CD4-positive, alpha-beta memory T cell (primary cell): ENCODE measurements at regions not wholly inside any gene's neighbourhood (a gene's known extent, or its start where the extent isn't known, plus 50 kb on each side); places are given as distances from the start of the nearest gene placed in this dataset.
"Not testable (repeated sequence)": the region's sequence is repeated elsewhere in the genome, so short reads cannot be mapped to it uniquely, and the experiment has no call there.

Experiments used
- CTCF ChIA-PET: fragments of 350-600 bp; sonication (Branson Sonifier 250); formaldehyde crosslinking; loops from one replicate; lab custom pipeline; 2021; ENCODE audit warnings: inconsistent platforms; ENCODE audit not compliant: partially characterized antibody; lab: Charles Lee
- POLR2A ChIA-PET: fragments of 350-600 bp; sonication (Branson Sonifier 250); formaldehyde crosslinking; loops from one replicate; lab custom pipeline; 2021; ENCODE audit not compliant: partially characterized antibody; lab: Charles Lee
- DNase-seq, 5 donors: peaks; one replicate each; pipeline versions ENCODE4 v3.0.0 to v3.0.0-alpha.2; 2020 to 2022; ENCODE audit warnings: mixed read lengths in 1 of 5
- H3K27ac ChIP-seq: one replicate; pipeline ENCODE4 v1.7.0; 2013; ENCODE audit warnings: low read depth, low read length
- H3K27me3 ChIP-seq: 2 replicates; pipeline ENCODE4 v1.7.0; 2013; ENCODE audit warnings: mild to moderate bottlenecking, low read length, moderate library complexity; ENCODE audit not compliant: insufficient read depth
- H3K36me3 ChIP-seq: 2 replicates; pipeline ENCODE4 v1.7.0; 2013; ENCODE audit warnings: mild to moderate bottlenecking, low read length, moderate library complexity; ENCODE audit not compliant: insufficient read depth
- H3K4me1 ChIP-seq: 2 replicates; pipeline ENCODE4 v1.7.0; 2013; ENCODE audit warnings: mild to moderate bottlenecking, low read length, moderate library complexity; ENCODE audit not compliant: insufficient read depth
- H3K4me3 ChIP-seq, 2 donors: one replicate each; pipeline ENCODE4 v1.7.0; 2013; ENCODE audit warnings: low read length in 2 of 2, mild to moderate bottlenecking in 1 of 2
- H3K9me3 ChIP-seq, 2 donors: one replicate each; pipeline ENCODE4 v1.7.0; 2013; ENCODE audit warnings: low read length in 2 of 2, control low read depth in 1 of 2; ENCODE audit not compliant: control insufficient read depth in 1 of 2
- H3K27ac Mint-ChIP-seq, 7 donors: one replicate each; pipeline ENCODE4 v1.8.0; 2020 to 2021; ENCODE audit warnings: mixed read lengths in 7 of 7, mild to moderate bottlenecking in 6 of 7, inconsistent platforms in 3 of 7, moderate library complexity in 3 of 7
- H3K27me3 Mint-ChIP-seq, 2 donors: one replicate each; pipeline ENCODE4 v1.8.0; 2020 to 2021; ENCODE audit warnings: mixed read lengths in 2 of 2
- H3K36me3 Mint-ChIP-seq, 2 donors: one replicate each; pipeline ENCODE4 v1.8.0; 2020 to 2021; ENCODE audit warnings: mixed read lengths in 2 of 2, inconsistent platforms in 1 of 2, mild to moderate bottlenecking in 1 of 2
- H3K4me1 Mint-ChIP-seq, 4 donors: one replicate each; pipeline ENCODE4 v1.8.0; 2020 to 2021; ENCODE audit warnings: mixed read lengths in 4 of 4, mild to moderate bottlenecking in 1 of 4
- H3K4me3 Mint-ChIP-seq, 8 donors: one replicate each; pipeline ENCODE4 v1.8.0; 2020 to 2021; ENCODE audit warnings: mixed read lengths in 8 of 8, mild to moderate bottlenecking in 7 of 8, moderate library complexity in 6 of 8, inconsistent platforms in 3 of 8
- H3K9me3 Mint-ChIP-seq, 8 donors: one replicate each; pipeline ENCODE4 v1.8.0; 2020 to 2021; ENCODE audit warnings: mixed read lengths in 8 of 8, mild to moderate bottlenecking in 5 of 8, inconsistent platforms in 3 of 8, moderate library complexity in 1 of 8
- intact Hi-C: fragments of 100-400 bp; cut with micrococcal nuclease; formaldehyde crosslinking; loops from one replicate; pipeline ENCODE4 v1.15.1; 2023

DNA sequence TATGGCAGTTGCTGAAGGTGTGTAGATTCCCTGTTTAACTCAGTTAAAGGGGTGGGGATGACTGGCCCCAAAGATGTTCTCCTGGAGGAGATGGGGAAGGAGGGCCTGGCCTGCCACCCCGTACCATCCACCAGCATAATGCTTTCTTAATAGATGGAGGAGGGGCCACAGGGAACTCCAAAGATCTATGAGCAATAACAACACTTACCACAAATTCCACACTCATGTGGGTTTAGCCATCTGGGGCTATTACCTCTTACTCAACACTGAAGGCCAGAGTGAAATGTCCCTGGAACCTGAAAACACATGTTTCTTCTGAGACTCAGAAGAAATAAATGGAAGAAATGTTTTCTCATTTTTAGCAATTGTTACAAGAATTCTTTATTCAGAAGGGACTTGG, 259.0 kb downstream of the CXCL12 start:
- H3K4me3 Mint-ChIP-seq = no peak overlapping the region
- no peak for DNase-seq
- H3K9me3 Mint-ChIP-seq = no peaks in the 10 kb centered on the region
- Histone ChIP-seq H3K36me3 (no peaks in the 10 kb centered on the region), H3K27me3 (no peaks in the 10 kb centered on the region), H3K27ac (no peak overlapping the region), H3K4me3 (no peak overlapping the region), H3K4me1 (no peaks in the 10 kb centered on the region), H3K9me3 (no peaks in the 10 kb centered on the region)
- intact Hi-C loops = no loop called here
- no peaks in the 10 kb centered on the region for H3K4me1 Mint-ChIP-seq
- CTCF ChIA-PET = no interaction called here
- no peak overlapping the region for H3K27ac Mint-ChIP-seq
- peaks cover 3 to 4% of the 10 kb centered on the region in 2 donors for H3K27me3 Mint-ChIP-seq
- H3K36me3 Mint-ChIP-seq = no peaks in the 10 kb centered on the region
- POLR2A ChIA-PET = no interaction called here

DNA sequence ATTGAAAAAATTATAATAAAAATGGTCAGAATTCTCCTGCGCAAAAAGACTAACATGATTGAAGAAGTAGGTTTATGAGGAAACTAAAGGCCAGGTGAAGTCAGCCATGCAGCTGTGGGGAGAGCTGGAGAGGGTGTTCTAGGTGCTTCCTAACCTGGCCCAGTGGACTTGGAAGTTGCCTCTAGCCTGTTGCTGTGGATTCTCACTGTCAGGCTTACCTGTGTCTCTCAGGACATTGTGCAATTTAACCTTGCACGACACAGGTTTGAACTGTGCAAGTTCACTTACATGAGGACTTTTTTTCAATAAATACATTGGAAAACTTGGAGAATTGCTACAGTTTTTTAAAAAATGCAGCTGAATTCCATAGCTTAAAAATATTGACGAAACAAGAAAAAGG, 266.4 kb downstream of the CXCL12 start:
- DNase-seq = no peak
- H3K27me3 Mint-ChIP-seq = peaks cover 13 to 24% of the 10 kb centered on the region in 2 donors
- intact Hi-C loops = no loop called here
- Histone ChIP-seq H3K9me3 (no peaks in the 10 kb centered on the region), H3K36me3 (no peaks in the 10 kb centered on the region), H3K4me3 (no peak overlapping the region), H3K4me1 (no peaks in the 10 kb centered on the region), H3K27ac (no peak overlapping the region), H3K27me3 (no peaks in the 10 kb centered on the region)
- no peaks in the 10 kb centered on the region for H3K36me3 Mint-ChIP-seq
- ChIA-PET CTCF (no interaction called here), POLR2A (no interaction called here)
- no peak overlapping the region for H3K4me3 Mint-ChIP-seq
- no peak overlapping the region for H3K27ac Mint-ChIP-seq
- H3K4me1 Mint-ChIP-seq = no peaks in the 10 kb centered on the region
- peaks cover 0 to 7% (median under 1%) of the 10 kb centered on the region in 8 donors for H3K9me3 Mint-ChIP-seq

DNA sequence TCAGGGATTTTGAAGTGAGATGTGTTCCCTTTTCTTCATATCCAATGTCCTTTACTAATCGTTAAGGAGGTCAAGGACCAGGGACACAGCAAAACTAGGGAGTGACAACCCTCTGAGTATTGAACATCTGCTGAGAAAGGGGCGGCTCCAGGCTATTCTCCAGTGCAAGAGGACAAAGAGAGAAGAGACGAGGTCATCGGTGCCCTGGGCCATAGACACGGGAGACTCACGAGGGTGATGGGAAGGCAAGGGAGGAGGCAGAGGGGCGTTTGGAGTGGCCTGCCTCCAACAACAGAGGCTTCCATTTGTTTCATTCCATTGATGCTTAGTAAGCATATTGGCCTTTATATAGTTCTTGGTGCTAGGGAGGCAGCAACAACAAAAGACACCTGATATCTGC, 268.4 kb downstream of the CXCL12 start:
- Histone ChIP-seq H3K4me1 (no peaks in the 10 kb centered on the region), H3K36me3 (no peaks in the 10 kb centered on the region), H3K9me3 (no peaks in the 10 kb centered on the region), H3K4me3 (no peak overlapping the region), H3K27ac (no peak overlapping the region), H3K27me3 (no peaks in the 10 kb centered on the region)
- Mint-ChIP-seq H3K4me3 (no peak overlapping the region), H3K4me1 (no peaks in the 10 kb centered on the region), H3K36me3 (no peaks in the 10 kb centered on the region), H3K9me3 (peaks cover 0 to 7% (median 2%) of the 10 kb centered on the region in 8 donors), H3K27me3 (peaks cover 11 to 25% of the 10 kb centered on the region in 2 donors), H3K27ac (no peak overlapping the region)
- CTCF ChIA-PET = no interaction called here
- POLR2A ChIA-PET = no interaction called here
- no peak for DNase-seq
- intact Hi-C loops = no loop called here

DNA sequence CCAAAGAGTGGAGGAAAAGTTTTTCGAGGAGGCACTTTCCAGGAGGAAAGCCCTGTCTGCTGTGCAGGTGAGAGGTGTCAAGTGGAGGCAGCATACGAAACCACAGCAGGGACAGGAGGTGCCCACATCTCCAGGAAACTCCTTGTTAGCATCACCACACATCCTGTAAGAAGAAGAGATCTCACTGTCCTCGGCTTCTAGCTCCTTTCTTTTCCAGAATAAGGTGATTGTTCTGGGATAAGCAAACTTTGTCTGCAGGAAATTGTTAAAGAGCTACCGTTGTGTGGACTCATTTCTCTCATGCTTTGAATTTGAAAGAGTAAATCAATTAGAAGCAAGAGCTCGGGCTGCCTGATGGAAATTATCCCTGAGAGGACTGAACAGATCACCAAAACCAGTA, 269.4 kb downstream of the CXCL12 start:
- CTCF ChIA-PET = no interaction called here
- no peak overlapping the region for H3K4me3 ChIP-seq
- POLR2A ChIA-PET = interaction anchor here (0.5 kb wide), 1 partner anchor 12 kb away, joined by 3 read pairs; no protein-coding TSS in a partner anchor
- H3K4me3 Mint-ChIP-seq = no peak overlapping the region
- peaks cover 0 to 13% (median 3%) of the 10 kb centered on the region in 8 donors for H3K9me3 Mint-ChIP-seq
- H3K36me3 Mint-ChIP-seq = no peaks in the 10 kb centered on the region
- DNase-seq = no peak
- H3K27ac ChIP-seq = no peak overlapping the region
- H3K36me3 ChIP-seq = no peaks in the 10 kb centered on the region
- H3K27ac Mint-ChIP-seq = no peak overlapping the region
- H3K4me1 ChIP-seq = no peaks in the 10 kb centered on the region
- peaks cover 11 to 26% of the 10 kb centered on the region in 2 donors for H3K27me3 Mint-ChIP-seq
- H3K9me3 ChIP-seq = no peaks in the 10 kb centered on the region
- intact Hi-C loops = no loop called here
- no peaks in the 10 kb centered on the region for H3K4me1 Mint-ChIP-seq
- H3K27me3 ChIP-seq = no peaks in the 10 kb centered on the region

DNA sequence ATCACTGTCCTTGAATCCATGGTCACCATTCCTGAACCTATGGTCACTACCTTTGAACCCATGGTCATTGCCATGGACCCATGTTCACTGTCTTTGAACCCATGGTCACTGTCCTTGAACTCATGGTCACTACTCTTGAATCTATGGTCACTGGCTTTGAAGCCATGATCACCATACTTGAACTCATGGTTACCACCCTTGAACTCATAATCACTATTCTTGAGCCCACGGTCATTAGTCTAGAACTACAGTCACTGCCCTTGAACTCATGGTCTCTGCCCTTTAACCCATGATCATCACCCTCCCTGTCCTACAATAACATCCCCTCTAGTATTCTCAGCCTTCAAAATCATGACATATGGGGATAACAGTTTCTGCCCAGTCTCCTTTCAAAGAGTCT, 270.5 kb downstream of the CXCL12 start:
- POLR2A ChIA-PET = no interaction called here
- Histone ChIP-seq H3K27ac (no peak overlapping the region), H3K4me3 (no peak overlapping the region), H3K4me1 (no peaks in the 10 kb centered on the region), H3K36me3 (no peaks in the 10 kb centered on the region), H3K9me3 (no peaks in the 10 kb centered on the region), H3K27me3 (no peaks in the 10 kb centered on the region)
- intact Hi-C loops = no loop called here
- H3K4me1 Mint-ChIP-seq = no peaks in the 10 kb centered on the region
- peaks cover 11 to 26% of the 10 kb centered on the region in 2 donors for H3K27me3 Mint-ChIP-seq
- no peaks in the 10 kb centered on the region for H3K36me3 Mint-ChIP-seq
- peaks cover 0 to 13% (median 3%) of the 10 kb centered on the region in 8 donors for H3K9me3 Mint-ChIP-seq
- no peak for DNase-seq
- no peak overlapping the region for H3K27ac Mint-ChIP-seq
- CTCF ChIA-PET = no interaction called here
- no peak overlapping the region for H3K4me3 Mint-ChIP-seq

DNA sequence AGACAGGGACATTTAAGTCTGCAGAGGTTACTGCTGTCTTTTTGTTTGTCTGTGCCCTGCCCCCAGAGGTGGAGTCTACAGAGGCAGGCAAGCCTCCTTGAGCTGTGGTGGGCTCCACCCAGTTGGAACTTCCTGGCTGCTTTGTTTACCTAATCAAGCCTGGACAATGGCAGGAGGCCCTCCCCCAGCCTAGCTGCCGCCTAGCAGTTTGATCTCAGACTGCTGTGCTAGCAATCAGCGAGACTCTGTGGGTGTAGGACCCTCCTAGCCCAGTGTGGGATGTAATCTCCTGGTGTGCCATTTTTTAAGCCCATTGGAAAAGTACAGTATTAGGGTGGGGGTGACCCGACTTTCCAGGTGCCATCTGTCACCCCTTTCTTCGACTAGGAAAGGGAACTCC, 272.6 kb downstream of the CXCL12 start:
- H3K4me3 ChIP-seq, H3K4me3 Mint-ChIP-seq, H3K9me3 ChIP-seq, H3K27ac ChIP-seq, H3K36me3 Mint-ChIP-seq, H3K27me3 ChIP-seq, intact Hi-C loops, H3K4me1 Mint-ChIP-seq, DNase-seq, H3K27ac Mint-ChIP-seq, H3K36me3 ChIP-seq, CTCF ChIA-PET, POLR2A ChIA-PET, H3K4me1 ChIP-seq: not testable (repeated sequence)
- H3K27me3 Mint-ChIP-seq = peaks cover 10 to 25% of the 10 kb centered on the region in 2 donors
- peaks cover 0 to 16% (median 4%) of the 10 kb centered on the region in 8 donors for H3K9me3 Mint-ChIP-seq

DNA sequence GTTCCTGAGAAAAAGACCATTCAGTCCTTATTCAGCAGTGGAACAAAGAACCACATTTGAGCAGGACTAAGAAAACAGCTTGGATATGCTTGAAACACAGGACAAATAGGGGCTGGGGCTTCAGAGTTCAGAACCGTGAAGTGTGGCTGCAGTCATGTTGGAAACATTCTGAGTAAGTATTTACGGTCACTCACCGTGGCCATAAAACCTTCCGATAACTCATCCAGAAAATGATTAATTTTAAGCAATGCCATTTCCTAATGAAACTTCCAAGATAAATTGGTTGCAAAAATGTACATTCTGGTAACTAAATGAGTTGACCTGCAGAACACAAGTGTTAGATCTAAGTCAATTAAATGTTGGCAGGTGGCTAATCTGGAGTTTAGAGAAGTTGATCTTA, 279.2 kb downstream of the CXCL12 start:
- no peak overlapping the region for H3K27ac Mint-ChIP-seq
- no peaks in the 10 kb centered on the region for H3K27me3 ChIP-seq
- no peaks in the 10 kb centered on the region for H3K4me1 ChIP-seq
- H3K4me3 ChIP-seq = no peak overlapping the region
- ChIA-PET CTCF (no interaction called here), POLR2A (no interaction called here)
- DNase-seq = no peak
- H3K9me3 Mint-ChIP-seq = peaks cover 0 to 8% (median 3%) of the 10 kb centered on the region in 8 donors
- no peaks in the 10 kb centered on the region for H3K36me3 ChIP-seq
- H3K4me1 Mint-ChIP-seq = no peaks in the 10 kb centered on the region
- H3K27me3 Mint-ChIP-seq = peaks cover 0 to 1% of the 10 kb centered on the region in 2 donors
- intact Hi-C loops = no loop called here
- H3K9me3 ChIP-seq = no peaks in the 10 kb centered on the region
- H3K4me3 Mint-ChIP-seq = no peak overlapping the region
- no peak overlapping the region for H3K27ac ChIP-seq
- H3K36me3 Mint-ChIP-seq = no peaks in the 10 kb centered on the region

DNA sequence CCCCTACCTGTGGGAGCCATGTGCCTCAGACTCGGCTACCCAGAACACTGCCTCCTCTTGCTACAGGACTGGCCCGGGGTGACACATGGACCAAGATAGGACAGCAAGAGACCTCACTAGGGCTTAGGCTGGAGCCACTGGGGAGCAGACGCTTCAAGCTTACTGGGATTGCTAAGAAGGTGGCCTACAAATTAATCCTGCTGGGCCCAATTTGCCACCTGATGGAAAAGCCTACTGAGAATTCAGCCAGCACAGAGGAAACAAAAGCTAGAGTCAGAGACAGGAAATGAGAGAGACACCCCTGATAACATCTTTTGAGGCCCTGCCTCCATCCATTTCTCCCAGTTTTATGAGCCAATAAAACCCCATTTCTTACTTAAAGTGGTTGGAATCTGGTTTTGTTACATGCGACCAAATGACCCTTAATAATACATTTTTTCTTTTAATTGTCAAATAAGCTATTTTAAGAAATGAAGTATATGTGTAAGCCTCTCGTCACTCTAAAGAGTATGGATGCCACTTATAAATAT, 282.1 kb downstream of the CXCL12 start:
- POLR2A ChIA-PET = no interaction called here
- no peaks in the 10 kb centered on the region for H3K27me3 ChIP-seq
- no peaks in the 10 kb centered on the region for H3K36me3 ChIP-seq
- CTCF ChIA-PET = no interaction called here
- no peaks in the 10 kb centered on the region for H3K36me3 Mint-ChIP-seq
- no peaks in the 10 kb centered on the region for H3K4me1 ChIP-seq
- H3K27ac ChIP-seq = no peak overlapping the region
- H3K4me3 ChIP-seq = no peak overlapping the region
- intact Hi-C loops = no loop called here
- H3K9me3 Mint-ChIP-seq = peaks cover 0 to 4% (median 0%) of the 10 kb centered on the region in 8 donors
- DNase-seq = no peak
- H3K4me3 Mint-ChIP-seq = no peak overlapping the region
- H3K4me1 Mint-ChIP-seq = no peaks in the 10 kb centered on the region
- no peaks in the 10 kb centered on the region for H3K27me3 Mint-ChIP-seq
- no peaks in the 10 kb centered on the region for H3K9me3 ChIP-seq
- no peak overlapping the region for H3K27ac Mint-ChIP-seq
